H1 (cell line): ENCODE measurements at regions not wholly inside any gene's neighbourhood (a gene's known extent, or its start where the extent isn't known, plus 50 kb on each side); places are given as distances from the start of the nearest gene placed in this dataset.

Source experiments
- CTCF ChIA-PET: fragments of 300-600 bp; sonication (Branson Sonifier 250); formaldehyde crosslinking; loops from one replicate; lab custom pipeline; 2021; ENCODE audit not compliant: partially characterized antibody; lab: Charles Lee
- POLR2A ChIA-PET: fragments of 300-600 bp; sonication (Branson Sonifier 250); formaldehyde crosslinking; loops from one replicate; lab custom pipeline; 2021; ENCODE audit warnings: inconsistent platforms; ENCODE audit not compliant: partially characterized antibody; lab: Charles Lee
- DNase-seq, 2 experiments: peaks; one replicate each; pipeline versions ENCODE4 v3.0.0 to v3.0.0-alpha.2; 2010 to 2022; ENCODE audit warnings: low spot score in 2 of 2, low read depth in 1 of 2, mixed read lengths in 1 of 2
- FAIRE-seq: peaks from 2 replicates; lab custom pipeline; 2011; peaks lifted over from hg19 to GRCh38; lab: Jason Lieb, UNC
- H2AFZ ChIP-seq: 2 replicates; pipeline ENCODE4 v1.8.1; 2012; ENCODE audit warnings: low read length, inconsistent platforms
- H2AK5ac ChIP-seq: 2 replicates; pipeline ENCODE4 v1.6.1; 2013; ENCODE audit warnings: low read depth, low read length
- H2BK120ac ChIP-seq: replicated peaks from 2 replicates; pipeline ENCODE3; 2013; ENCODE audit warnings: low read depth, low read length, inconsistent platforms
- H2BK12ac ChIP-seq: 2 replicates; pipeline ENCODE4 v1.6.1; 2013; ENCODE audit warnings: low read depth, low read length
- H2BK15ac ChIP-seq: 2 replicates; pipeline ENCODE4 v1.6.1; 2013; ENCODE audit warnings: low read length
- H2BK20ac ChIP-seq: 2 replicates; pipeline ENCODE4 v1.6.1; 2013; ENCODE audit warnings: low read length
- H2BK5ac ChIP-seq: 2 replicates; pipeline ENCODE4 v1.6.1; 2013; ENCODE audit warnings: low read depth, low read length
- H3K14ac ChIP-seq: 2 replicates; pipeline ENCODE4 v1.6.1; 2013; ENCODE audit warnings: inconsistent platforms; ENCODE audit not compliant: insufficient read length
- H3K18ac ChIP-seq: 2 replicates; pipeline ENCODE4 v1.6.1; 2013; ENCODE audit warnings: low read length; ENCODE audit errors: extremely low read depth
- H3K23ac ChIP-seq: 2 replicates; pipeline ENCODE4 v1.6.1; 2013; ENCODE audit warnings: inconsistent platforms; ENCODE audit not compliant: insufficient read length
- H3K23me2 ChIP-seq: 2 replicates; pipeline ENCODE4 v1.6.1; 2013; ENCODE audit warnings: low read depth, low read length
- H3K27ac ChIP-seq: 2 replicates; pipeline ENCODE4 v1.6.1; 2011; ENCODE audit warnings: low read depth, low read length, inconsistent platforms
- H3K27me3 ChIP-seq, 4 experiments: replicated peaks in 1 of 4; 1 replicate in 1 of 4; 2 replicates in 3 of 4; pipeline versions ENCODE4 v1.6.1 to v1.8.1; 2011 to 2013; ENCODE audit warnings: low read length in 3 of 4, mild to moderate bottlenecking in 3 of 4, inconsistent platforms in 2 of 4, mixed read lengths in 2 of 4, moderate library complexity in 1 of 4; ENCODE audit not compliant: control insufficient read depth in 3 of 4, insufficient read depth in 3 of 4; ENCODE audit errors: extremely low read depth in 1 of 4
- H3K36me3 ChIP-seq, 4 experiments: 2 replicates each; pipeline versions ENCODE4 v1.6.1 to v1.8.1; 2011 to 2013; ENCODE audit warnings: mild to moderate bottlenecking in 4 of 4, low read length in 3 of 4, moderate library complexity in 2 of 4, control low read depth in 1 of 4, inconsistent platforms in 1 of 4; ENCODE audit not compliant: insufficient read depth in 4 of 4, control insufficient read depth in 2 of 4
- H3K4ac ChIP-seq: replicated peaks from 2 replicates; pipeline ENCODE3; 2013; ENCODE audit warnings: low read length, low read depth, mixed read lengths, inconsistent platforms; ENCODE audit not compliant: insufficient read length
- H3K4me1 ChIP-seq, 4 experiments: replicated peaks in 1 of 4; 1 replicate in 1 of 4; 2 replicates in 3 of 4; pipeline versions ENCODE4 v1.6.1 to v1.8.1; 2011 to 2013; ENCODE audit warnings: low read length in 3 of 4, inconsistent platforms in 2 of 4, mixed read lengths in 1 of 4; ENCODE audit not compliant: insufficient read depth in 4 of 4, control insufficient read depth in 3 of 4
- H3K4me2 ChIP-seq, 2 experiments: 2 replicates each; pipeline versions ENCODE4 v1.6.1 to v1.8.1; 2011 to 2013; ENCODE audit warnings: low read depth in 2 of 2, low read length in 2 of 2, control low read depth in 1 of 2, inconsistent platforms in 1 of 2, mild to moderate bottlenecking in 1 of 2; ENCODE audit not compliant: insufficient read depth in 1 of 2
- H3K4me3 ChIP-seq, 4 experiments: fragments of 200-600, 300-600 bp in 1 of 4; sonication (generic), shearing (Covaris generic), sonication (Bioruptor Twin) in 1 of 4; 2 replicates each; pipeline versions ENCODE4 v1.5.1 to v1.8.1; 2011 to 2016; ENCODE audit warnings: low read length in 4 of 4, low read depth in 3 of 4, control low read depth in 2 of 4, inconsistent platforms in 2 of 4, mild to moderate bottlenecking in 2 of 4, mixed read lengths in 1 of 4, moderate library complexity in 1 of 4; ENCODE audit not compliant: insufficient read depth in 2 of 4; ENCODE audit errors: extremely low read depth in 1 of 4
- H3K56ac ChIP-seq: replicated peaks from 2 replicates; pipeline ENCODE3; 2013; ENCODE audit warnings: low read depth, mild to moderate bottlenecking, mixed read lengths, low read length, inconsistent platforms; ENCODE audit not compliant: insufficient read length
- H3K79me1 ChIP-seq: 2 replicates; pipeline ENCODE4 v1.6.1; 2013; ENCODE audit warnings: low read depth, low read length, control low read depth
- H3K79me2 ChIP-seq, 2 experiments: 2 replicates each; pipeline versions ENCODE4 v1.6.1 to v1.8.1; 2012 to 2013; ENCODE audit warnings: low read length in 2 of 2, mild to moderate bottlenecking in 2 of 2, inconsistent platforms in 1 of 2; ENCODE audit not compliant: insufficient read depth in 2 of 2, control insufficient read depth in 1 of 2
- H3K9ac ChIP-seq, 4 experiments: replicated peaks in 1 of 4; 1 replicate in 1 of 4; 2 replicates in 3 of 4; pipeline versions ENCODE4 v1.6.1 to v1.8.1; 2011 to 2013; ENCODE audit warnings: low read depth in 3 of 4, low read length in 3 of 4, control low read depth in 2 of 4, mild to moderate bottlenecking in 2 of 4, moderate library complexity in 2 of 4, inconsistent platforms in 1 of 4; ENCODE audit errors: extremely low read depth in 1 of 4
- H3K9me3 ChIP-seq, 2 experiments: 2 replicates each; pipeline versions ENCODE4 v1.6.1 to v1.8.1; 2012 to 2013; ENCODE audit warnings: mild to moderate bottlenecking in 2 of 2, moderate library complexity in 2 of 2, control low read depth in 1 of 2, inconsistent platforms in 1 of 2, low read depth in 1 of 2, low read length in 1 of 2, mixed read lengths in 1 of 2; ENCODE audit not compliant: insufficient read depth in 2 of 2
- H4K20me1 ChIP-seq, 2 experiments: replicated peaks in 1 of 2; 2 replicates each; pipeline versions ENCODE3 to v1.8.1; 2011 to 2013; ENCODE audit warnings: inconsistent platforms in 2 of 2, low read length in 2 of 2, mild to moderate bottlenecking in 1 of 2; ENCODE audit not compliant: insufficient read depth in 2 of 2, control insufficient read depth in 1 of 2
- H4K5ac ChIP-seq: 2 replicates; pipeline ENCODE4 v1.6.1; 2013; ENCODE audit warnings: low read length, low read depth, mixed read lengths, inconsistent platforms; ENCODE audit not compliant: insufficient read length
- H4K8ac ChIP-seq: 2 replicates; pipeline ENCODE4 v1.8.0; 2013; ENCODE audit warnings: mild to moderate bottlenecking, moderate library complexity, low read length, inconsistent platforms; ENCODE audit not compliant: insufficient read depth; ENCODE audit errors: extremely low read depth
- H4K91ac ChIP-seq: replicated peaks from 2 replicates; pipeline ENCODE3; 2013; ENCODE audit warnings: low read length, mixed read lengths, inconsistent platforms; ENCODE audit not compliant: insufficient read length
- CREB1 ChIP-seq: IDR thresholded peaks from 2 replicates; pipeline ENCODE4 v1.6.1; 2012; ENCODE audit warnings: inconsistent platforms
- EGR1 ChIP-seq: IDR thresholded peaks from 2 replicates; pipeline ENCODE4 v1.6.1; 2011; ENCODE audit warnings: low read depth, low read length, borderline replicate concordance
- HDAC2 ChIP-seq, 2 experiments: fragments of 300-600 bp in 1 of 2; sonication (generic) in 1 of 2; IDR thresholded peaks; 2 replicates each; pipeline ENCODE4 v1.6.1; 2011 to 2012; ENCODE audit warnings: low read depth in 2 of 2, low read length in 2 of 2, mild to moderate bottlenecking in 2 of 2, moderate library complexity in 2 of 2, borderline replicate concordance in 1 of 2, inconsistent platforms in 1 of 2
- HDAC6 ChIP-seq: IDR thresholded peaks from one replicate; pipeline ENCODE4 v1.7.1; 2012; ENCODE audit warnings: low read depth, mild to moderate bottlenecking, inconsistent platforms, low read length, moderate library complexity
- JUN ChIP-seq: IDR thresholded peaks from 2 replicates; pipeline ENCODE4 v1.6.1; 2011; ENCODE audit warnings: low read depth, mild to moderate bottlenecking, improper control_type of control experiment, low read length
- KDM1A ChIP-seq: fragments of 200-600, 300-600 bp; sonication (generic); IDR thresholded peaks from 2 replicates; pipeline ENCODE4 v1.7.1; 2016; ENCODE audit warnings: mild to moderate bottlenecking, low read length, borderline replicate concordance
- KDM4A ChIP-seq: IDR thresholded peaks from one replicate; pipeline ENCODE4 v1.7.1; 2012; ENCODE audit warnings: low read depth, mild to moderate bottlenecking, moderate library complexity, low read length, inconsistent platforms; ENCODE audit not compliant: severe bottlenecking
- MAFK ChIP-seq: IDR thresholded peaks from 2 replicates; pipeline ENCODE4 v1.6.1; 2012; ENCODE audit warnings: low read depth, mild to moderate bottlenecking, improper control_type of control experiment, low read length
- PHF8 ChIP-seq: fragments of 200-600 bp; sonication (generic); conservative IDR thresholded peaks from 2 replicates; pipeline ENCODE4 v1.7.1; 2012; ENCODE audit warnings: low read depth, mild to moderate bottlenecking, inconsistent platforms, low read length, moderate library complexity
- SAP30 ChIP-seq: fragments of 300-600 bp; sonication (generic); IDR thresholded peaks from 2 replicates; pipeline ENCODE4 v1.7.1; 2012; ENCODE audit warnings: low read length, moderate library complexity, mild to moderate bottlenecking, inconsistent platforms; ENCODE audit not compliant: insufficient read depth, insufficient replicate concordance
- TAF1 ChIP-seq: IDR thresholded peaks from 2 replicates; pipeline ENCODE4 v1.6.1; 2011; ENCODE audit warnings: mild to moderate bottlenecking, low read depth, low read length
- TEAD4 ChIP-seq: IDR thresholded peaks from 2 replicates; pipeline ENCODE4 v1.6.1; 2012; ENCODE audit warnings: low read depth, low read length, inconsistent platforms, mixed read lengths
- WGBS, 2 experiments: shearing (Covaris generic) in 1 of 2; methylation state at CpG; one replicate each; pipeline versions ENCODE4 v1.1.6 to v1.1.7; 2013 to 2015; ENCODE audit warnings: low lambda C conversion rate in 2 of 2, mixed read lengths in 2 of 2, inconsistent platforms in 1 of 2, low coverage in 1 of 2, missing lambda C conversion rate in 1 of 2; ENCODE audit not compliant: insufficient replicate concordance in 2 of 2, insufficient coverage in 1 of 2, insufficient read length in 1 of 2; ENCODE audit errors: extremely low coverage in 1 of 2, missing lambda C conversion rate in 1 of 2; 5-methylcytosine and 5-hydroxymethylcytosine counted together
- TF ChIP-seq, protein P1 (sequence below): IDR thresholded peaks from 2 replicates; pipeline ENCODE4 v1.6.1; 2012; ENCODE audit warnings: inconsistent platforms

DNA sequence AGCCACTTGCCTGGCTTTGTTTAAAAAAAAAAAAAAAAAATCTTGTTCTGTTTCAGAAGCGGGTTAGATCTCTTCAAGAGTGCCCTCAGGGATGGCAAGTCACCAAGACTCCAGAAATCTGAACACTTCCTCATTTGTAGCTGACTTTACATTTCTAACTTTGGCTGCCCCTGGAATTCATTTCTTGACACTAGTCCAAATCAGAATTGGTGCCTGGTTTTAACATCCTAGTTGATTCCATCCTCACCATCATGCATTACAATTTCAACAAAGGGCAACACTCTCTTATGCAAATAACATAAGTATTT lies 295.5 kb downstream of the RMST start:
- Histone ChIP-seq H3K9me3 (peaks cover 0 to 3% of the 10 kb centered on the region in 2 experiments; a peak in 2 of 4 replicates), H2BK12ac (no peak overlapping the region), H3K4ac (no peak overlapping the region), H3K79me2 (no peaks in the 10 kb centered on the region), H3K23me2 (no peaks in the 10 kb centered on the region), H3K56ac (no peak overlapping the region), H2BK120ac (no peak overlapping the region), H3K27me3 (no peaks in the 10 kb centered on the region), H3K23ac (no peak overlapping the region), H2AFZ (no peak overlapping the region), H2BK15ac (no peak overlapping the region), H4K5ac (no peak overlapping the region), H3K79me1 (no peaks in the 10 kb centered on the region), H4K91ac (no peak overlapping the region), H2BK5ac (no peak overlapping the region), H3K18ac (no peak overlapping the region), H3K9ac (no peak overlapping the region), H4K8ac (no peak overlapping the region), H3K27ac (no peak overlapping the region), H3K36me3 (no peaks in the 10 kb centered on the region; a peak in 1 of 8 replicates), H2BK20ac (no peak overlapping the region), H3K4me3 (no peak overlapping the region), H2AK5ac (no peak overlapping the region), H3K14ac (no peak overlapping the region), H3K4me1 (no peaks in the 10 kb centered on the region; a peak in 1 of 7 replicates), H4K20me1 (no peaks in the 10 kb centered on the region), H3K4me2 (no peak overlapping the region)
- POLR2A ChIA-PET, result no interaction called here
- TF ChIP-seq EGR1 (no peak), SAP30 (no peak), HDAC2 (IDR thresholded peaks at IDR 0.05; ENCODE audit: borderline replicate concordance in 1 of 2, low read depth in 2 of 2, low read length in 2 of 2) (no peak), CREB1 (no peak), KDM1A (no peak), MAFK (no peak), KDM4A (no peak), PHF8 (no peak), TAF1 (no peak), HDAC6 (no peak), JUN (no peak), TEAD4 (no peak)
- TF ChIP-seq, protein P1, sequence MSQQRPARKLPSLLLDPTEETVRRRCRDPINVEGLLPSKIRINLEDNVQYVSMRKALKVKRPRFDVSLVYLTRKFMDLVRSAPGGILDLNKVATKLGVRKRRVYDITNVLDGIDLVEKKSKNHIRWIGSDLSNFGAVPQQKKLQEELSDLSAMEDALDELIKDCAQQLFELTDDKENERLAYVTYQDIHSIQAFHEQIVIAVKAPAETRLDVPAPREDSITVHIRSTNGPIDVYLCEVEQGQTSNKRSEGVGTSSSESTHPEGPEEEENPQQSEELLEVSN, result no peak
- 100% methylated on average over 1 of the region's 1 CpG; no CpG with 5 or more reads in 1 of the 2 experiments for WGBS, 2 experiments
- no peak for FAIRE-seq
- CTCF ChIA-PET, result no interaction called here
- DNase-seq, result no peak
